Nephron (organoid): ENCODE measurements at regions not wholly inside any gene's neighbourhood (a gene's known extent, or its start where the extent isn't known, plus 50 kb on each side); places are given as distances from the start of the nearest gene placed in this dataset.

Experiments
- H3K27ac Mint-ChIP-seq, 3 experiments: 2 replicates each; pipeline ENCODE4 v1.8.0; 2020; ENCODE audit warnings: mixed read lengths in 3 of 3, mild to moderate bottlenecking in 2 of 3, moderate library complexity in 1 of 3
- H3K27me3 Mint-ChIP-seq: 2 replicates; pipeline ENCODE4 v1.8.0; 2021; ENCODE audit warnings: low read depth, mild to moderate bottlenecking, moderate library complexity, mixed read lengths
- H3K36me3 Mint-ChIP-seq: 2 replicates; pipeline ENCODE4 v1.8.0; 2020; ENCODE audit warnings: low read depth, mixed read lengths
- H3K4me1 Mint-ChIP-seq: 2 replicates; pipeline ENCODE4 v1.8.0; 2020; ENCODE audit warnings: mixed read lengths
- H3K4me3 Mint-ChIP-seq, 3 experiments: 2 replicates each; pipeline ENCODE4 v1.8.0; 2020; ENCODE audit warnings: mild to moderate bottlenecking in 3 of 3, mixed read lengths in 3 of 3, moderate library complexity in 2 of 3
- H3K9me3 Mint-ChIP-seq: 2 replicates; pipeline ENCODE4 v1.8.0; 2020; ENCODE audit warnings: mixed read lengths
- TF ChIP-seq, protein P1 (sequence below), 3 experiments: fragments of 200-600 bp; sonication (generic); IDR thresholded peaks; one replicate each; pipeline ENCODE4 v1.5.0; 2021; ENCODE audit warnings: antibody characterized with exemption in 3 of 3; ENCODE audit not compliant: unreplicated experiment in 3 of 3

DNA sequence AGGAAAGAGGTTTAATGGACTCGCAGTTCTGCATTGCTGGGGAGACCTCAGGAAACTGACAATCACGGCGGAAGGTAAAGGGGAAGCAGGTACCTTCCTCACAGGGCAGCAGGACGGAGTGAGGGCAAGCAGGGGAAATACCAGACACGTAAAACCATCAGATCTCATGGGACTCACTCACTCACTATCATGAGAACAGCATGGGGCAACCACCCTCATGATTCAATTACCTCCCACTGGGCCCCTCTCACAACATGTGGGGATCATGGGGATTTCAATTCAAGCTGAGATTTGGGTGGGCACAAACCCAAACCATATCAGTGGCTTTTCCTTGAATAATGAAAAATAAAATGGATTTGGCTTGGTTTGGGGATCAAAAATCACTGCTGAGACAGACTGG lies 380.5 kb downstream of the VRK1 start:
- no peaks in the 10 kb centered on the region for H3K9me3 Mint-ChIP-seq
- H3K36me3 Mint-ChIP-seq: no peaks in the 10 kb centered on the region
- TF ChIP-seq, protein P1, sequence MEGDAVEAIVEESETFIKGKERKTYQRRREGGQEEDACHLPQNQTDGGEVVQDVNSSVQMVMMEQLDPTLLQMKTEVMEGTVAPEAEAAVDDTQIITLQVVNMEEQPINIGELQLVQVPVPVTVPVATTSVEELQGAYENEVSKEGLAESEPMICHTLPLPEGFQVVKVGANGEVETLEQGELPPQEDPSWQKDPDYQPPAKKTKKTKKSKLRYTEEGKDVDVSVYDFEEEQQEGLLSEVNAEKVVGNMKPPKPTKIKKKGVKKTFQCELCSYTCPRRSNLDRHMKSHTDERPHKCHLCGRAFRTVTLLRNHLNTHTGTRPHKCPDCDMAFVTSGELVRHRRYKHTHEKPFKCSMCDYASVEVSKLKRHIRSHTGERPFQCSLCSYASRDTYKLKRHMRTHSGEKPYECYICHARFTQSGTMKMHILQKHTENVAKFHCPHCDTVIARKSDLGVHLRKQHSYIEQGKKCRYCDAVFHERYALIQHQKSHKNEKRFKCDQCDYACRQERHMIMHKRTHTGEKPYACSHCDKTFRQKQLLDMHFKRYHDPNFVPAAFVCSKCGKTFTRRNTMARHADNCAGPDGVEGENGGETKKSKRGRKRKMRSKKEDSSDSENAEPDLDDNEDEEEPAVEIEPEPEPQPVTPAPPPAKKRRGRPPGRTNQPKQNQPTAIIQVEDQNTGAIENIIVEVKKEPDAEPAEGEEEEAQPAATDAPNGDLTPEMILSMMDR (IDR thresholded peaks at IDR 0.05; ENCODE audit: unreplicated experiment in 3 of 3): no peak
- H3K27me3 Mint-ChIP-seq: peaks cover 19% of the 10 kb centered on the region
- no peaks in the 10 kb centered on the region for H3K4me1 Mint-ChIP-seq
- H3K27ac Mint-ChIP-seq: no peak overlapping the region
- no peak overlapping the region for H3K4me3 Mint-ChIP-seq

DNA sequence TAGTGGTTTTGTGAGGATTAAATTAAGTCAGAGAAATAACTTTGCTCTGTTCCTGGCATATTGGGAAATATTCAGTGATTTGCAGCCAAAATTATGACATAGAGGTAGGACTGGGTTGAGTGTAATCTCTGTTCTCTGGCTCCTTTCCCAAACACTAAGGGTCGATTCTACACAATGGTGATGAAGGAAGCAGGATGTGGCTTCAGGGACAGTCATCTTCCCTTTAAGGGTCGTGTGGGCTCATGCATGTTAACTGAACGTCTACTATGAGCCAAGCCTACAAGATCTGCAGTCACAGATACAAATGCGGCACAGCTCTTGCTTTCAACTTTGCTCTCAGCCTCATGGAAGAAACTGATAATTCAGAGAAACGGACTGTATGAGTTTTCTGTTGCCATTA lies 381.6 kb downstream of the VRK1 start:
- H3K27ac Mint-ChIP-seq: no peak overlapping the region
- no peak overlapping the region for H3K4me3 Mint-ChIP-seq
- H3K36me3 Mint-ChIP-seq: no peaks in the 10 kb centered on the region
- H3K9me3 Mint-ChIP-seq: no peaks in the 10 kb centered on the region
- no peaks in the 10 kb centered on the region for H3K4me1 Mint-ChIP-seq
- TF ChIP-seq, protein P1 (IDR thresholded peaks at IDR 0.05; ENCODE audit: unreplicated experiment in 3 of 3): no peak
- H3K27me3 Mint-ChIP-seq: peaks cover 19% of the 10 kb centered on the region

DNA sequence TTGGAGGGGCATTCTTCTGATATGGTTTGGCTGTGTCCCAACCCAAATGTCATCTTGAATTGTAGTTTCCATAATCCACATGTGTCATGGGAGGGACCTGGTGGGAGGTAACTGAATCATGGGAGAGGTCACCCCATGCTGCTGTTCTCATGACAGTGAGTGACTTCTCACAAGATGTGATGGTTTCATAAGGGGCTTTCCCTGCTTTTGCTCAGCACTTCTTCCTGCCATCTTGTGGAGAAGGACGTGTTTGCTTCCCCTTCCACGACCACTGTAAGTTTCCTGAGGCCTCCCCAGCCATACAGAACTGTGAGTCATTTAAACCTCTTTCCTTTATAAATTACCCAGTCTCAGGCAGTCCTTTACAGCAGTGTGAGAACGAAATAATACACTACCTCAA lies 382.4 kb downstream of the VRK1 start:
- Mint-ChIP-seq H3K27ac (no peak overlapping the region), H3K4me1 (no peaks in the 10 kb centered on the region), H3K4me3 (no peak overlapping the region), H3K27me3 (peaks cover 19% of the 10 kb centered on the region), H3K9me3 (no peaks in the 10 kb centered on the region), H3K36me3 (no peaks in the 10 kb centered on the region)
- TF ChIP-seq, protein P1 (IDR thresholded peaks at IDR 0.05; ENCODE audit: unreplicated experiment in 3 of 3): no peak

DNA sequence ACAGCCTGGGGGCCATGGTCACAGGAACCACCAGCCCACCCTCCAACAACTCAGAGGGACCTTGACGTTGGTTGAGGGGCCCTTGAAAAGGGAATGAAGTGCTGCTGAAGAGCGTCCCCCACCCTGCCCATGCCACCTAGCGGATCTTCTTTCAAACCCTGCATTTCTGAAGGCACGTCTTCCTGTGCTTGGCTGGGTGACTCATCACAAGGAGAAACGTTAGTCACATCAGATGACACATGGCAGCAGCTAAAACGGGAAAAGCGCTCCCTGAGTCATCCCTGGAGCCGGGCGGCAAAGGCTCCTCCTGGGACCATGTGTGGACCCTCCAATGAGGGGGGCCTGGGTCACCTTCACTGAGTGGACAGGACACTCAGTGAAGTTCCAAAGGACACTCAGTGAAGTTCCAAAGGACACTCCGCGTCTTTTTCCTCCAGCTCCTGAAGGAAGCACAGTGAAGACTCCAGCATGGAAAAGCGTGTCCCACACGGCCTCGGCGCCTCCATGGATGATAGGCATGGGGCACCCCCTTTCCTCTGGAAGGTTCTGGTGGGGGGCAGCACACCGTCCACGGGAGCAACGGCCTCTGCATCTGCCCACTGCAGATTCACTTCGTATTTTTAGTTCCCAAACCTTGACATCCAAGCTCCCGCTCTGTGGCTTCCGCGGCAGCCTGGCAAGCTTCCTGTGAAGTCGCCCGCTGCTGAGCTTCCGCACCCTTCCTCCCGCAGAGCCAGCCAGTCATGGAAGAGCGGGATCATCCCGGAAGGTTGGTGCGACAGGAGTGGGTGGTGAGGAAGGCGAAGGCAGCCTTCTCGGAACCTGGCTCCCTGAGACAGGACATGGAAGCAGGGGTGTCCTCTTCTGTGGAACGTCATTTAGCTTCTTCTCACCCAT lies 383.4 kb downstream of the VRK1 start:
- no peaks in the 10 kb centered on the region for H3K4me1 Mint-ChIP-seq
- H3K9me3 Mint-ChIP-seq: no peaks in the 10 kb centered on the region
- TF ChIP-seq, protein P1 (IDR thresholded peaks at IDR 0.05; ENCODE audit: unreplicated experiment in 3 of 3): no peak
- peaks cover 23% of the 10 kb centered on the region for H3K27me3 Mint-ChIP-seq
- H3K27ac Mint-ChIP-seq: no peak overlapping the region
- no peaks in the 10 kb centered on the region for H3K36me3 Mint-ChIP-seq
- H3K4me3 Mint-ChIP-seq: no peak overlapping the region

DNA sequence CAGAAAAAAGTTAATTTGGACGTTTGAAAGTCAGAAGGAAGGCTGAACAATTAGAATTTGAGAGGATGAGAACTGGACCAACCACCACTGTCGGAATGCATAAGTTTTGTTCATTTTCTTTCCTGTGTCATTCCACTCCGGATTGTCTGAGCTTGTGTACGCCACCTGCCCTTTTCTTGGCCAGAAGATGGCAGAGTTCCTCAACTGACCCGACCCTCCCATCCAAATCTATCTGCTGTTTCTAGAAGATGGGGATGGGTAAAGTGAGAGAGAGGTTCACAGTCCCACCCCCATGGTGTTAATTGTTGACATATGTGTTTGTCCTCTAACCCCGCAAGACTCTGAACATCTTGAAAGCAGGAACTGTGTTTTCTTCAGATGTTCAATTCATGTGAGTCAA lies 388.0 kb downstream of the VRK1 start:
- Mint-ChIP-seq H3K36me3 (no peaks in the 10 kb centered on the region), H3K27me3 (peaks cover 20% of the 10 kb centered on the region), H3K4me1 (peaks cover 6% of the 10 kb centered on the region), H3K27ac (no peak overlapping the region), H3K9me3 (no peaks in the 10 kb centered on the region), H3K4me3 (no peak overlapping the region)
- TF ChIP-seq, protein P1 (IDR thresholded peaks at IDR 0.05; ENCODE audit: unreplicated experiment in 3 of 3): peak; percentile 32 to 52 (median 42)

DNA sequence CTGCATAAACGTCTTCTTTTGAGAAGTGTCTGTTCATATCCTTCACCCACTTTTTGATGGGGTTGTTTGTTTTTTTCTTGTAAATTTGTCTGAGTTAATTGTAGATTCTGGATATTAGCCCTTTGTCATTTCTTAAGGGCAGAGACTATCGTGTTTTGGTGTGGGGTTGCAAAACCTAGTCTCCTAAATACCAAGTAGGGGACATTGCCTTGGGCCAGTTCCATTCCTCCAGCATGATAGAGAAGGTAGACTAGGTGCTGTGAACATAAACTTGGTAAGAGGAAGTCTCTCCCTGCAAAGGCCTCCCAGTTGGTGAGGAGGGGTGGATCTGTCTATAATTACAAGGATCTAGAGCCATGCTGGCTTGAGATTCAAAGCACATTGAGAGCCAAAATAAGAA lies 390.7 kb downstream of the VRK1 start:
- Mint-ChIP-seq H3K27me3 (peaks cover 20% of the 10 kb centered on the region), H3K27ac (no peak overlapping the region), H3K4me3 (no peak overlapping the region), H3K9me3 (no peaks in the 10 kb centered on the region), H3K36me3 (no peaks in the 10 kb centered on the region), H3K4me1 (peaks cover 6% of the 10 kb centered on the region)
- TF ChIP-seq, protein P1 (IDR thresholded peaks at IDR 0.05; ENCODE audit: unreplicated experiment in 3 of 3): no peak
